Fibroblast of lung (primary cell): ENCODE measurements at regions not wholly inside any gene's neighbourhood (a gene's known extent, or its start where the extent isn't known, plus 50 kb on each side); places are given as distances from the start of the nearest gene placed in this dataset.

Experiments used
- DNase-seq, 2 donors: peaks; one replicate each; pipeline versions ENCODE4 v3.0.0 to v3.0.0-alpha.2; 2010; ENCODE audit warnings: low read depth in 2 of 2
- H2AFZ ChIP-seq: 2 replicates; pipeline ENCODE4 v1.5.1; 2012; ENCODE audit warnings: low read length, control low read depth, inconsistent platforms
- H3K27ac ChIP-seq: 2 replicates; pipeline ENCODE4 v1.5.1; 2011; ENCODE audit warnings: low read length, control low read depth; ENCODE audit not compliant: insufficient read depth
- H3K27me3 ChIP-seq: 2 replicates; pipeline ENCODE4 v1.5.1; 2011; ENCODE audit warnings: mild to moderate bottlenecking, low read length; ENCODE audit not compliant: control insufficient read depth, insufficient read depth
- H3K36me3 ChIP-seq: 2 replicates; pipeline ENCODE4 v1.5.1; 2011; ENCODE audit warnings: low read length; ENCODE audit not compliant: control insufficient read depth, insufficient read depth
- H3K4me1 ChIP-seq: 2 replicates; pipeline ENCODE4 v1.5.1; 2011; ENCODE audit warnings: low read length; ENCODE audit not compliant: control insufficient read depth, insufficient read depth; ENCODE audit errors: extremely low read depth
- H3K4me2 ChIP-seq: 2 replicates; pipeline ENCODE4 v1.5.1; 2011; ENCODE audit warnings: low read length, control low read depth; ENCODE audit not compliant: insufficient read depth; ENCODE audit errors: extremely low read depth
- H3K4me3 ChIP-seq, 4 experiments: fragments of 200-600 bp in 1 of 4; sonication (generic) in 1 of 4; replicated peaks in 1 of 4; 2 replicates each; pipeline ENCODE4 v1.5.1; 2011 to 2016; ENCODE audit warnings: low read length in 4 of 4, low read depth in 3 of 4, mild to moderate bottlenecking in 3 of 4, control low read depth in 2 of 4, inconsistent platforms in 1 of 4, mixed read lengths in 1 of 4; ENCODE audit not compliant: insufficient read depth in 1 of 4; ENCODE audit errors: control extremely low read depth in 1 of 4
- H3K79me2 ChIP-seq: 2 replicates; pipeline ENCODE4 v1.5.1; 2012; ENCODE audit warnings: mild to moderate bottlenecking, low read length, inconsistent platforms; ENCODE audit not compliant: control insufficient read depth, insufficient read depth
- H3K9ac ChIP-seq: 2 replicates; pipeline ENCODE4 v1.5.1; 2011; ENCODE audit warnings: mild to moderate bottlenecking, low read length, control low read depth; ENCODE audit not compliant: insufficient read depth
- H3K9me3 ChIP-seq: 2 replicates; pipeline ENCODE4 v1.5.1; 2012; ENCODE audit warnings: low read depth, low read length; ENCODE audit not compliant: control insufficient read depth, insufficient read depth
- H4K20me1 ChIP-seq: 2 replicates; pipeline ENCODE4 v1.5.1; 2011; ENCODE audit warnings: low read length; ENCODE audit not compliant: control insufficient read depth, insufficient read depth; ENCODE audit errors: extremely low read depth
- EZH2 ChIP-seq: IDR thresholded peaks from 2 replicates; pipeline ENCODE4 v1.5.1; 2012; ENCODE audit warnings: low read length, control low read depth, mild to moderate bottlenecking; ENCODE audit errors: missing control alignments
- TF ChIP-seq, protein P1 (sequence below), 2 donors: IDR thresholded peaks in 1 of 2; conservative IDR thresholded peaks in 1 of 2; 1 replicate in 1 of 2; 2 replicates in 1 of 2; pipeline ENCODE4 v1.5.1; 2011 to 2012; ENCODE audit warnings: low read length in 2 of 2, control low read depth in 1 of 2, inconsistent platforms in 1 of 2, low read depth in 1 of 2, mild to moderate bottlenecking in 1 of 2

DNA sequence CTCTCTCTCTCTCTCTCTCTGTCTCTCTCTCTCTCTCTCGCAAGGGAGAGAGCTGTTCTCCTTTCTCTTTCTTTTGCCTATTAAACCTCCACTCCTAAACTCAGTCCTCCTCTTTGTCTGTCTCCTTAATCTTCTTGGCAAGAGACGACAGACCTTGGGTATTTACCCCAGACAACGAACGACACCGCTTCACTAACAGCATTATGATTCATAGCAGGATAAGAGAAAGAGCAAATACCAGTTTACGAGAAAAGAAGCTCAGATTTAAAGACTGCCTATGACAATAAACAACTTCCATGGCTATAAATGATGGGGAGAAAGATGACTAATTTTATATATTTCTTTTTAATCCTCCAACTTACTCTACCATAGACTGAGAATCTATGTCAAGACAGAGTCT lies 1396.5 kb upstream of the CELF2 start:
- peak in 1 of 2 donors; percentile 50 for DNase-seq
- Histone ChIP-seq H3K4me1 (peaks cover 2% of the 10 kb centered on the region), H3K27ac (no peak overlapping the region), H3K79me2 (no peaks in the 10 kb centered on the region), H3K9ac (no peak overlapping the region), H3K9me3 (no peaks in the 10 kb centered on the region), H3K36me3 (no peaks in the 10 kb centered on the region), H3K27me3 (no peaks in the 10 kb centered on the region), H2AFZ (no peak overlapping the region), H3K4me3 (no peak overlapping the region), H4K20me1 (no peaks in the 10 kb centered on the region), H3K4me2 (no peak overlapping the region)
- TF ChIP-seq EZH2: no peak
- TF ChIP-seq, protein P1, sequence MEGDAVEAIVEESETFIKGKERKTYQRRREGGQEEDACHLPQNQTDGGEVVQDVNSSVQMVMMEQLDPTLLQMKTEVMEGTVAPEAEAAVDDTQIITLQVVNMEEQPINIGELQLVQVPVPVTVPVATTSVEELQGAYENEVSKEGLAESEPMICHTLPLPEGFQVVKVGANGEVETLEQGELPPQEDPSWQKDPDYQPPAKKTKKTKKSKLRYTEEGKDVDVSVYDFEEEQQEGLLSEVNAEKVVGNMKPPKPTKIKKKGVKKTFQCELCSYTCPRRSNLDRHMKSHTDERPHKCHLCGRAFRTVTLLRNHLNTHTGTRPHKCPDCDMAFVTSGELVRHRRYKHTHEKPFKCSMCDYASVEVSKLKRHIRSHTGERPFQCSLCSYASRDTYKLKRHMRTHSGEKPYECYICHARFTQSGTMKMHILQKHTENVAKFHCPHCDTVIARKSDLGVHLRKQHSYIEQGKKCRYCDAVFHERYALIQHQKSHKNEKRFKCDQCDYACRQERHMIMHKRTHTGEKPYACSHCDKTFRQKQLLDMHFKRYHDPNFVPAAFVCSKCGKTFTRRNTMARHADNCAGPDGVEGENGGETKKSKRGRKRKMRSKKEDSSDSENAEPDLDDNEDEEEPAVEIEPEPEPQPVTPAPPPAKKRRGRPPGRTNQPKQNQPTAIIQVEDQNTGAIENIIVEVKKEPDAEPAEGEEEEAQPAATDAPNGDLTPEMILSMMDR (conservative IDR thresholded peaks at IDR 0.05 in 1 of 2, IDR thresholded peaks at IDR 0.05 in 1 of 2; ENCODE audit: low read depth in 1 of 2, low read length in 2 of 2): no peak

DNA sequence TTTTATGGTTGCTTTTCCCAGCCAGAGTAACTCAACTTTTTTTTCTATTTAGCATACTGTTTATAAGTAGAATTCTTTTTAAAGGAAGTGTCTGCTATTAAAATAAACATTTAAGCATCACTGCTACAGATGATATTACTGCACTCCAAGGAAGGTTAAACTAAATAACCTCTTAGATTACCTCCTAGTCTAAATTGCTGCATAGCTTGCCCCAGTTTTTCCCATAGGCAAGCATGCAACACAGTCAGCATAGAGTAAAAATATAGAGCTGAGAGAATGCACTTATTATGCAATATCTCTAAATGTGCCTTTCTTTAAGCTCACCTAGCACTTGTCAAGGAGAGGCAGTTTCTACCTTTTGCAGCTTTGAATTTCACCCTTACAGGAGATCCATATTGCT lies 1392.4 kb upstream of the CELF2 start:
- DNase-seq: peak; percentile 42 to 60
- Histone ChIP-seq H3K4me3 (no peak overlapping the region), H3K4me1 (peaks cover 2% of the 10 kb centered on the region), H3K4me2 (peak overlapping the region; percentile 32), H3K36me3 (no peaks in the 10 kb centered on the region), H3K27ac (no peak overlapping the region), H3K9ac (no peak overlapping the region), H3K27me3 (no peaks in the 10 kb centered on the region), H2AFZ (no peak overlapping the region), H4K20me1 (no peaks in the 10 kb centered on the region), H3K9me3 (no peaks in the 10 kb centered on the region), H3K79me2 (no peaks in the 10 kb centered on the region)
- TF ChIP-seq, protein P1 (conservative IDR thresholded peaks at IDR 0.05 in 1 of 2, IDR thresholded peaks at IDR 0.05 in 1 of 2; ENCODE audit: low read depth in 1 of 2, low read length in 2 of 2): no peak
- TF ChIP-seq EZH2: no peak

DNA sequence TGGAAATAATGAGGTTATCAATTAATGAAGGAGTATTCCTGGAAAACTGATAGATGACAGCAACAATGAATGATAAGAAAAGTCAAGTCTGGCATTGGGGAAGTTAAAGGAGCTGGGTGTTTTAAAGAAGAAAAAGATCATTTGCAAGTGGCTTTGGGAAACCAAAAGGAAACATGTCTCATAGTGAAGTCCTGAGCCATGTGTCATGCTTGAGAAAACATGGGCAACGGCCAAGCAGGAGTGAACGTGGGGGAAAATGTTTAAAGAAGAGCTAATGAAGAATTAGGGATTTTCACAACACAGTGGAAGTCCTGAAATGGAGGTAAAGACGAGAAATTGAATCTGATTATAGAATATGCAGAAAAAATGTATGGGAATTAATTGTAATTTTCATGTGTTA lies 1383.2 kb upstream of the CELF2 start:
- Histone ChIP-seq H3K27me3 (no peaks in the 10 kb centered on the region), H2AFZ (no peak overlapping the region), H3K9me3 (no peaks in the 10 kb centered on the region), H3K9ac (no peak overlapping the region), H4K20me1 (no peaks in the 10 kb centered on the region), H3K36me3 (no peaks in the 10 kb centered on the region), H3K4me3 (no peak overlapping the region), H3K27ac (no peak overlapping the region), H3K79me2 (no peaks in the 10 kb centered on the region), H3K4me2 (no peak overlapping the region), H3K4me1 (peaks cover 5% of the 10 kb centered on the region)
- DNase-seq: peak; percentile 68 to 87
- no peak for TF ChIP-seq EZH2
- TF ChIP-seq, protein P1 (conservative IDR thresholded peaks at IDR 0.05 in 1 of 2, IDR thresholded peaks at IDR 0.05 in 1 of 2; ENCODE audit: low read depth in 1 of 2, low read length in 2 of 2): no peak
